ENCODE measurements at regions not wholly inside any gene's neighbourhood (a gene's known extent, or its start where the extent isn't known, plus 50 kb on each side); places are given as distances from the start of the nearest gene placed in this dataset.

DNA sequence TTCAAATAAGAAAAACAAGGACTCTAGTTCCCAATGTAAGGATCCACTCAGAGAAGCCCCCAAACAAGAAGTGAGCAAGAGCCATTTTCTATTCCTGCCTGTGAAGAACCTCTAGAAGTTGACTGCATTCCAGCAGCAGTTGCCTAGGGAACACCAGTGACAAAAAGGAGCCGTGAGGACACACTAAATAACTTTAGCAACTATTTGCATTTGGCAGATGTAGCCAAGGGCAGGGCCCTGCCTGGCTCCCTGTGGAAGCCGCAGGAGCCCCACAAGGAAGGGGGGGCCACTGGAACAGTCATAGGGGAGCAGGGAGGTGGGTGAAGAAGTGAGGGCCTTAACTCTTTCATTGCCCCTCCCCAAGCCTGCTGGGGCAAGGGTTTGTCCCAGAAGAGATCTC lies 470.2 kb upstream of the PROK2 start:
- no peak overlapping the region for H3K4me2 ChIP-seq (ENCODE audit: low read depth, low read length, poor library complexity, severe bottlenecking)
- no peaks in the 10 kb centered on the region for H3K36me3 ChIP-seq (ENCODE audit: low read length)
- H3K27me3 ChIP-seq (ENCODE audit: low read length) = no peaks in the 10 kb centered on the region
- H3K4me3 ChIP-seq (ENCODE audit: insufficient read depth, low read length, poor library complexity, severe bottlenecking) = no peak overlapping the region
- H3K9ac ChIP-seq (ENCODE audit: low read length) = no peak overlapping the region
- TF ChIP-seq EZH2phosphoT487 (conservative IDR thresholded peaks at IDR 0.05; ENCODE audit: low read length) = no peak
- TF ChIP-seq, protein P1, sequence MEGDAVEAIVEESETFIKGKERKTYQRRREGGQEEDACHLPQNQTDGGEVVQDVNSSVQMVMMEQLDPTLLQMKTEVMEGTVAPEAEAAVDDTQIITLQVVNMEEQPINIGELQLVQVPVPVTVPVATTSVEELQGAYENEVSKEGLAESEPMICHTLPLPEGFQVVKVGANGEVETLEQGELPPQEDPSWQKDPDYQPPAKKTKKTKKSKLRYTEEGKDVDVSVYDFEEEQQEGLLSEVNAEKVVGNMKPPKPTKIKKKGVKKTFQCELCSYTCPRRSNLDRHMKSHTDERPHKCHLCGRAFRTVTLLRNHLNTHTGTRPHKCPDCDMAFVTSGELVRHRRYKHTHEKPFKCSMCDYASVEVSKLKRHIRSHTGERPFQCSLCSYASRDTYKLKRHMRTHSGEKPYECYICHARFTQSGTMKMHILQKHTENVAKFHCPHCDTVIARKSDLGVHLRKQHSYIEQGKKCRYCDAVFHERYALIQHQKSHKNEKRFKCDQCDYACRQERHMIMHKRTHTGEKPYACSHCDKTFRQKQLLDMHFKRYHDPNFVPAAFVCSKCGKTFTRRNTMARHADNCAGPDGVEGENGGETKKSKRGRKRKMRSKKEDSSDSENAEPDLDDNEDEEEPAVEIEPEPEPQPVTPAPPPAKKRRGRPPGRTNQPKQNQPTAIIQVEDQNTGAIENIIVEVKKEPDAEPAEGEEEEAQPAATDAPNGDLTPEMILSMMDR (IDR thresholded peaks at IDR 0.05; ENCODE audit: insufficient read depth, low read length, poor library complexity, severe bottlenecking) = no peak
- no peaks in the 10 kb centered on the region for H3K9me3 ChIP-seq (ENCODE audit: insufficient read depth, low read length)
- H3K27ac ChIP-seq (ENCODE audit: low read depth, low read length) = no peak overlapping the region
- no peaks in the 10 kb centered on the region for H3F3A ChIP-seq (ENCODE audit: insufficient read depth)
- H2AFZ ChIP-seq (ENCODE audit: low read depth, low read length, severe bottlenecking) = no peak overlapping the region
- H4K20me1 ChIP-seq (ENCODE audit: low read depth, low read length) = no peaks in the 10 kb centered on the region
- H3K79me2 ChIP-seq (ENCODE audit: insufficient read depth, low read length) = no peaks in the 10 kb centered on the region
- no peaks in the 10 kb centered on the region for H3K9me2 ChIP-seq (replicated peaks; ENCODE audit: insufficient read depth, low read length)

DNA sequence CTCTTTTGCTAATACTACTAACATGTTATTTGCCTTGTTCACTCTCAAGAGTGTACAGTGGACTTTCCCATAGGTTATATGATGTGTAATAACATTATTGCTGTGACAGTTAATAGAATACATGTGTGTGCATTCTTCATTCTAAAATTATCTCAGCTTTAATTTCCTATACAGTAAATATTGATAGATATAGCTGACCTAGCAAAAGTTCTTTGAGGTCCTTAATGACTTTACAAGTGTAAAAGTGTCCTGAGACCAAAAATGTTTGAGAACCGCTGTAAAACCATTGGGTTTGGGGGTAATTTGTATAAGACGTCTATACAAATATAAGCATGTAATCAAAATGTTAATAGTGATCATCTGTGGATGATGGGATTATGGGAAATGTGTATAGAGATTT lies 469.5 kb upstream of the PROK2 start:
- Histone ChIP-seq H2AFZ (ENCODE audit: low read depth, low read length, severe bottlenecking) (no peak overlapping the region), H3K4me2 (ENCODE audit: low read depth, low read length, poor library complexity, severe bottlenecking) (no peak overlapping the region), H3K27ac (ENCODE audit: low read depth, low read length) (no peak overlapping the region), H3K4me3 (ENCODE audit: insufficient read depth, low read length, poor library complexity, severe bottlenecking) (no peak overlapping the region), H3F3A (ENCODE audit: insufficient read depth) (no peaks in the 10 kb centered on the region), H3K36me3 (ENCODE audit: low read length) (no peaks in the 10 kb centered on the region), H3K79me2 (ENCODE audit: insufficient read depth, low read length) (no peaks in the 10 kb centered on the region), H3K9me2 (replicated peaks; ENCODE audit: insufficient read depth, low read length) (no peaks in the 10 kb centered on the region), H3K27me3 (ENCODE audit: low read length) (no peaks in the 10 kb centered on the region), H4K20me1 (ENCODE audit: low read depth, low read length) (no peaks in the 10 kb centered on the region), H3K9me3 (ENCODE audit: insufficient read depth, low read length) (no peaks in the 10 kb centered on the region), H3K9ac (ENCODE audit: low read length) (no peak overlapping the region)
- TF ChIP-seq EZH2phosphoT487 (conservative IDR thresholded peaks at IDR 0.05; ENCODE audit: low read length) = no peak
- TF ChIP-seq, protein P1 (IDR thresholded peaks at IDR 0.05; ENCODE audit: insufficient read depth, low read length, poor library complexity, severe bottlenecking) = no peak

DNA sequence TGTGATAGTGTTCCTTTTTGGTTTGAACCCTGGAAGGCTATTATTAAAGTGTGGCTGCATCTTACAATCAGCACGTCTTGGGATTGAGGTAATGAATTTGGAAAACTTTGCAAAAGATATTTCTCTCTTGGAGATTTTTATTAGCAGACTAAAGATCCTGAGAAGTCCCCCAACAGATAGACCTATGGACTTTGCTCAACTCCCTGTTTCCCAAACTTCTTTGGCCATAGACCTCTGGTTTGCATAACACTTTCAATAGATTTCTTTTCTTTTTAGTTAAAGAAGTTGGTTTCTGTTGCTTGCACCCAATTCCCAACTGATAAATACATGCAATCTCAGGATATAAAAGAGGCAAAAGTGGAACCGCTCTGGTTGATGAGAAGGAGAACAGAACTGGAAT lies 465.8 kb upstream of the PROK2 start:
- Histone ChIP-seq H3K36me3 (ENCODE audit: low read length) (no peaks in the 10 kb centered on the region), H3K4me2 (ENCODE audit: low read depth, low read length, poor library complexity, severe bottlenecking) (no peak overlapping the region), H3K9me2 (replicated peaks; ENCODE audit: insufficient read depth, low read length) (no peaks in the 10 kb centered on the region), H3K9me3 (ENCODE audit: insufficient read depth, low read length) (no peaks in the 10 kb centered on the region), H2AFZ (ENCODE audit: low read depth, low read length, severe bottlenecking) (no peak overlapping the region), H3F3A (ENCODE audit: insufficient read depth) (no peaks in the 10 kb centered on the region), H3K4me3 (ENCODE audit: insufficient read depth, low read length, poor library complexity, severe bottlenecking) (no peak overlapping the region), H3K9ac (ENCODE audit: low read length) (no peak overlapping the region), H3K79me2 (ENCODE audit: insufficient read depth, low read length) (no peaks in the 10 kb centered on the region), H3K27me3 (ENCODE audit: low read length) (no peaks in the 10 kb centered on the region), H3K27ac (ENCODE audit: low read depth, low read length) (no peak overlapping the region), H4K20me1 (ENCODE audit: low read depth, low read length) (no peaks in the 10 kb centered on the region)
- TF ChIP-seq, protein P1 (IDR thresholded peaks at IDR 0.05; ENCODE audit: insufficient read depth, low read length, poor library complexity, severe bottlenecking) = no peak
- TF ChIP-seq EZH2phosphoT487 (conservative IDR thresholded peaks at IDR 0.05; ENCODE audit: low read length) = no peak

DNA sequence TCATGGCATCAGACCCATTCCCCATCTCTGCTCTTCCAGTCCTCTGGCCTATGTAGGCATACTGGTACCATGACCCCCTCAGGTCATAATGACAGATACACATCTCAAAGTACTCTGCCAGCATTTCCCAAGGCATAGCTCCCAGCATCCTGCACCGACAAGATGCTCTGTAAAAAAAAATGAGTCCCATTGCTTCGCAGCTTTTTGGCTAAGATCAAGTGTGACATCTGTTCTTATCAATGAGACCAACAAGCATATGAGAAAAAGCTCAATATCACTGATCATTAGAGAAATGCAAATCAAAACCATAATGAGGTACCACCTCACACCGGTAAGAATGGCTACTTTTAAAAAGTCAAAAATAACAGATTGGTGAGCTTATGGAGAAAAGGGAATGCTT lies 463.9 kb upstream of the PROK2 start:
- Histone ChIP-seq H3K36me3 (ENCODE audit: low read length) (no peaks in the 10 kb centered on the region), H3K9ac (ENCODE audit: low read length) (no peak overlapping the region), H3K4me3 (ENCODE audit: insufficient read depth, low read length, poor library complexity, severe bottlenecking) (no peak overlapping the region), H3F3A (ENCODE audit: insufficient read depth) (no peaks in the 10 kb centered on the region), H3K27me3 (ENCODE audit: low read length) (no peaks in the 10 kb centered on the region), H3K79me2 (ENCODE audit: insufficient read depth, low read length) (no peaks in the 10 kb centered on the region), H3K9me3 (ENCODE audit: insufficient read depth, low read length) (no peaks in the 10 kb centered on the region), H3K4me2 (ENCODE audit: low read depth, low read length, poor library complexity, severe bottlenecking) (no peak overlapping the region), H3K9me2 (replicated peaks; ENCODE audit: insufficient read depth, low read length) (no peaks in the 10 kb centered on the region), H4K20me1 (ENCODE audit: low read depth, low read length) (no peaks in the 10 kb centered on the region), H3K27ac (ENCODE audit: low read depth, low read length) (no peak overlapping the region), H2AFZ (ENCODE audit: low read depth, low read length, severe bottlenecking) (no peak overlapping the region)
- no peak for TF ChIP-seq EZH2phosphoT487 (conservative IDR thresholded peaks at IDR 0.05; ENCODE audit: low read length)
- TF ChIP-seq, protein P1 (IDR thresholded peaks at IDR 0.05; ENCODE audit: insufficient read depth, low read length, poor library complexity, severe bottlenecking) = no peak

Measured in SU-DHL-6 (cell line).